GM21423 (cell line): ENCODE measurements at regions not wholly inside any gene's neighbourhood (a gene's known extent, or its start where the extent isn't known, plus 50 kb on each side); places are given as distances from the start of the nearest gene placed in this dataset.
"Not testable (repeated sequence)": the region's sequence is repeated elsewhere in the genome, so short reads cannot be mapped to it uniquely, and the experiment has no call there.

ENCODE experiments used
- ATAC-seq: cut with Tn5 transposase; IDR thresholded peaks from one replicate; pipeline ENCODE4 v1.9.1; 2021; ENCODE audit warnings: mild to moderate bottlenecking, moderate library complexity; ENCODE audit not compliant: unreplicated experiment

GRCh38 chr16:72729552-72729951, 318.4 kb downstream of the ZFHX3 start:
- ATAC-seq: not testable (repeated sequence)

- ATAC-seq: no peak
Observed at GRCh38 chr16:72728516-72728915, 319.4 kb downstream of the ZFHX3 start.

DNA sequence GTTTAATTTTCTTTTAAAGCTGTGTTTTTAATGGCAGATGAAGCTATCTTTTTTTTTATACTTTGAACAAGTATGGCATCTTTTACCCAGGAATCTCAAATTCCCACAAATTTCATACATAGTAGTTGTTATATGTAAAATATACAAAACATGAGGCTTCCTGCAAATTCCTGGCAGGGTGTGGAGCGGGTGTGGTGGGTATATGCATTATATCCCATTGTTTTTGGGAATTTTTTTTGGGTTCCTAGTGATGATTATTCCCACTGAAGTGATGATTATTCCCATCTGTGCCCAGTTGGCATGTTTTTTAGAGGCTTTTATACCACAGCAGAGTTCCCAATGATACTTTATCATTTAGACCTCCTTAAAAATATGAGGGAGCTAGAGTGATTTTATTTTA, 320.4 kb downstream of the ZFHX3 start:
- no peak for ATAC-seq

GRCh38 chr16:72725643-72726042, 322.3 kb downstream of the ZFHX3 start:
- no peak for ATAC-seq

GRCh38 chr16:72723781-72724180, 324.1 kb downstream of the ZFHX3 start:
- no peak for ATAC-seq

GRCh38 chr16:72722552-72722951, 325.4 kb downstream of the ZFHX3 start:
- no peak for ATAC-seq

- no peak for ATAC-seq
Observed at GRCh38 chr16:72721981-72722380, 325.9 kb downstream of the ZFHX3 start.

DNA sequence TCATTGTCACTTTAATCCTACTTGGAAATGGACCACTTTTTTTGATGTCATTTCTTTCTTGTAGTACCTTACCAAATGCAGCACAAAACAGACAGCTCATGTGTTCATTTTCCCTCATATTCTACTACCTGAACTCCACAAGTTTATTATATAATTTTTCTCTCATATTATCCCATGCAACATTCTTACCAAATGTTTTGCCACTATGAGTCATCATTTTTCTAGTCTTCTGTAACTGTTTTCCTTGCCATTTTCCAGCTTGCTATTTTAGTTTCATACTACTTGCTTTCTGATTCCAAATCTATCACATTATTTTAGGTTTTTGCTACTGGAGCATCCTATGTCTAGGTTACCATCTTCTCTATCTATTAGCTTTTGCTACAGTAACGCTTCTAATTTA, 332.7 kb downstream of the ZFHX3 start:
- no peak for ATAC-seq

DNA sequence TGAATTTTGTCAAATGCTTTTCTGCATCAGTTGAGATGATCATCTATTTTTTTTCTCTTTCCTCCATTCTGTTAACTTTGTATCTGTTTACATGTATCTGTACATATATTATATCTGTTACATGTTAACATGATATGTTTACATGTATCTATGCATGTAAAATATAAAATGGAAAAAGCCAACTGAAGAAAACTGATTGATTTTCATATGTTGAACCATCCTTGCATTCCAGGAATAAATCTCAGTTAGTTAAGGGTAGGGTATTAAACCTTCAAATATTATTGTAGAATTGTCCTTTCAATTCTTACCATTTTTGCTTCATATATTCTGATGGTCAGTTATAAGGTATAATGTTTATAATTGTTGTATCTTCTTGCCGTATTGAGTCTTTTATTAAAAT, 336.1 kb downstream of the ZFHX3 start:
- ATAC-seq: no peak

DNA sequence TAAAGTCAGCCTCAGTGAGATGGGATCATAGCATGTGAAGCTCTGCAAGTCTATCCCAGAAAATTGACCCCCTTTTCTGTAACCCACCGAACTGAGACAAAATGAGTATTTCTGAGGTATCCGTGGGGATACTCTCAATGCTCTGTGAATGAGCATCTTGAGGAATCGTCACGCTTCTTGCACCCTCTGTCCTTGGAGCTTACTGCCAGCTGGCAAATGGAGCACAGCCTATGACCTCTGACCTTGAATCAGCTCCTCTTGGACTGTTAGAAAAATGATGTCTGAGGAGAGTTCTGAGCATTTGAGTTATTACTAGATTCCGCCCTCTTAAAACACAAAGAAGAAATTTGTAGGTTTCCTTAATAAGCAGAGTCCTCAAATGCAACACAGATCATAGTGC, 342.1 kb downstream of the ZFHX3 start:
- no peak for ATAC-seq

DNA sequence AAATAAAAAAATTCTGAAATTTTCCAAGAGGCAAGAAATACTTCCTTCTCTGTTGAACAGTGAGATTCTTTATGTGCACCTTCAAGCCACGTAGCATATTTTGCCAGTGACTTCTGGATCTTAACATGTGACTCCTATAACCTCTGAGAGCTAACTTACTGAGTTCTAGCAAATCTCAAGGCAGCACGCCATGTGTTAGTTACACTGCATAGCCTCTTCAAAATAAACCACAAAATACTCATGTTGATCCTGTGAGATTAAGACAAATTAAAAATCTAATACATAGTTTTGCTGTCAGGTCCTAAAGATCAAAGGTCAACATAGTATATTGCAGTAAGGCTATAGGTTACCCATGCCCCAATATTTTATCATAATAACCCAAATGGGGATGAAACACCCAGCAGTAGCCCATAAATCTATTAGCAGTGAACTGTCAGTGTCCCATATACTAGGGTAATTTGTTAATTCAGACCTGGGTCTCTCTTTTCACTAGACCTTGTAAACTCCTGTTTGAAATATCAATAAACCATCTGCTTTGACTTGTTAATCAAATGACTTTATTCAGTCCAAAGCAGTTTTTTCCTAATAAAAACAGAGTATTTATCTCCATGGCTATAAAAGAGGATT, 343.1 kb downstream of the ZFHX3 start:
- no peak for ATAC-seq

DNA sequence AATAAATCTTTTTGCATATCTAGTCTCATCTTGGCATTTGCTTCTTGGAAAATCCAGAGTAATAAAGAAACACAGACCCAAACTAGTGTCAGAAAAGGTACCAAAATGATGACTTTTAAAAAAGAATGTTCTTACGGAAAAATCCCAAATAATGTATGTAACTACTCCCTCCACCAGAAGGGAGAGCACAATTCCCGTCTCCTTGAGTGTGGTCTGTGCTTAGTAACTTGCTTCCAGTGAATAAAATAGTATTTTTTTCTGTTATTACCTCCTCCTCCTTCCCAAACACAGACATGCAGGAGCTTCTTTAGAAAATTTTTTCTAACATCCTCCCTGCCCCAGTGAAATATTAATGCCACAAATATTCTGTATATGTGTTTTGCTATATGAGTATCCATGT, 358.1 kb downstream of the ZFHX3 start:
- no peak for ATAC-seq

DNA sequence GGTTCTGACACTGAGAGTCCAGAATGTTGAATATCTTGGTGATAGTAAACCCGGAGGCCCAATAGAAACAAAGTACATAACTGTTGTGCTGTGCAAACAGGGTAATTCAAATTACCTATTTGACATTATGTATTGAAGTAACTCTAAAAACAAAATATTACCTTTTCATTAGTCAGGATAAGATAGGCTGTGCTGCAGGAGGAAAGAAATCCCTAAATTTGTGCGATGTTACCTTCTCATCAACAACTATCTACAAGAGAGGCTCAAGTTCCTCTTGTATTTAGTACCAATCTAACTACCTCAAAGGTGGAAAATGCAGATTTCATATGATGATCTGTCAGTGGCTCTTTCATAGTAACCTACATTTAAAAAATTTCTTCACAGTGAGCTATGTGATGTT, 367.2 kb downstream of the ZFHX3 start:
- ATAC-seq: no peak

- no peak for ATAC-seq
Observed at GRCh38 chr16:72679856-72680255, 368.1 kb downstream of the ZFHX3 start.

GRCh38 chr16:72677662-72678447, 370.1 kb downstream of the ZFHX3 start:
- ATAC-seq: no peak

DNA sequence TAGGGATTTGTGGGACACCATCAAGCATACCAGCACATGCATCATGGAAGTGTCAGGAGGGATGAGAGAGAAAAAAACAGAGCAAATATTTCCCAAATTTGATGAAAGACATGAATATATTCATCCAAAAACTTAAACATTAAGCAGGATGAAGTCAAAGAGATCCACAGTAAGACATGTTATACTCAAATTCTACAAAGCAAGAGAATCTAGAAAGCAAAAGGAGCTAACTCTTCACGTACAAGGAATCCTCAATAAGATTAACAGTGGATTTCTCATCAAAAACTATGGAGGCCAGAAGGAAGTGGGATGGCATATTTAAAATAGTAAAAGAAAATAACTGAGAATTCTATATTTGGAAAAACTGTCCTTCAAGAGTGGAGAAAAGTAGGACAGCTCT, 374.8 kb downstream of the ZFHX3 start:
- ATAC-seq: no peak

DNA sequence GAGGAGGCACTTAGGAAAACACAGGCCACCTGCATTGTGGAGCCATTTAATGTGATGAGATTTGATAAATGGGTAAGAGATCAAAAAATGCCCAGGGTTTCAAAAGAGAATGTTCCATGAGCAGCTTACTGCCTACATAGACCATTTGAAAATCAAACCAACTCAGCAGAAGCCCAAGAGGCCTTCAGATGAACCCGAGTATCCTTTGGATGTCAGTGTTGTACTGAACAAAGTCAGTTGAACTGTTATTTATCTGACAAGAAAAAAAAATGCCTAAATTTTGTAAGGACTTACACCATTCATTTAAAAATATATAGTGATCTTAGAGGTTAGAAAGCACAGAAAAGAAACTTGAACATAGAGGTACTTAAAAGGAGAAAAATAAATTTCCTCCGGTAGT, 381.7 kb downstream of the ZFHX3 start:
- ATAC-seq: no peak

DNA sequence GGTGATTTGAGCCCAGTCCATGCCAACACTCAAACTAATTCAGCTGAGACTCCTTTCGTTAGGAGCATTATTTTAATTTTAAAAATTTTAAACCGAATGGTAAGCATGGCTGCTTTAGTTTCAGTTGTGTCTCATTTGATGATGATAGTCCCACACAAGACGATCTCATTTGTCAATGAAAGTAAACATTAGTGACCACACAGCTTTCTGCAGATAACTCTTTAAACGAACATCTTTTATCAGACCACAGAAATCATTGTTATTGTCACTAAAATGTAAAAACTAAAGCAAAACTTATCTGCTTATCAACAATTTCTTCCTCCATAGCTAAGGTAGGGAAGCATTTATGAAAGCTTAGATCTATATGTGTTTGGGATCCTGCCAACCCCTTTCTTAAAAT, 382.2 kb downstream of the ZFHX3 start:
- no peak for ATAC-seq

- peak; percentile 99 for ATAC-seq
Observed at GRCh38 chr16:72664509-72665408, 383.2 kb downstream of the ZFHX3 start.

DNA sequence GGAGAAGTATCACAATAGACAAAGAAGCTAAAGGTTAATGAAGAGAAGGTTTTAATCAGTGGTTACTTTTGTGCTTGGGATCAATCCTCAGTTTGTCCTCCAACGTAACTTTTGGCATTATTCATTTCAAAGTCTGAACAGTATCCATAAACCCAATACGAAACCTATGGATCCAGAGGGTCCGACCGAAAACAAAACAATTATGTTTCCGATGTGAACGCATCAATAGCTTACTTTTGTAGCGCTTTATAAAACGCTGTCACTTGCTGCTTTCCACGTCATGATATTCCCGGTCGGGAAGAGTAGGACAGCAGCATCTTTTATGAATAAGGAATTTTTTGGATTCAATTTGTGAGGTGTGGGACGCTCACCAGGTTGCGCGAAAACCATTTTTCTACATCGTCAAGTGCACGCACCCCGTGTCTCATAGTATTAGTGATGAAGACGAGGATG, 383.8 kb downstream of the ZFHX3 start:
- ATAC-seq: no peak

DNA sequence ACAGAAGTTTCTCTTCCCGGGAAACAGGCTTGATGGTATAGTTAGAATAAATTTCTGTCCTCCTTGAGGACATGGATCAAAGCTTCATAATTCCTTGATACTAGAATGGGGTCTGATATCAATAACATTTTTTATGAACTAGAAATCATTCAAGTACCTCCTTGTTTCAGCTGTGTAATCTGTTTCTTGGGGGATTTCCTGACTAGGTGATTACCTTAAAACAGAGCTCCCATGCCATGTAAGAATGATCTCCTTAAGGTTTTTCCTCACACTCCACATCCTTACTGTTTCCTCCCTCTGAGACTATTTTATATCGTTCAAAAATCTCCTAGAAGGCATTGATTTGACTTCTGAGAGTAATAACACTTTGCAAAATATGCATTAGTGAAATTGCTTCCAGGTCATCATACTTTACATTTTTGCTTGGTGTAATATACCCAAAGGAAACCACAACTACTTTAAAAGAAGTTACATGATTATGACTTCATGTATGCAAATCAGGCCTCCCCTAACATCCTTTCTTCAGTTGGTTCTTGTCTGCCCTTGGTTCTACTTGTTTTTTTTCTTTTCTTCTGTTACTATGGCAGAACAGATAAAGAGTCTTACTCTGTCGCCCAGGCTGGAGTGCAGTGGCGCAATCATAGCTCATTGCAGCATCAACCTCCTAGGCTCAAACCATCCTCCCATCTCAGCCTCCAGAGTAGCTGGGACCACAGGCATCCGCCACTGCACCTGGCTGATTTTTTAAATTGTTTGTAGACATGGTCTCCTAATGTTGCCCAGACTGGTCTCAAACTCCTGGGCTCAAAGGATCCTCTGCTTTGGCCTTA, 388.8 kb downstream of the ZFHX3 start:
- no peak for ATAC-seq
